HG03135 (cell line): ENCODE measurements at regions not wholly inside any gene's neighbourhood (a gene's known extent, or its start where the extent isn't known, plus 50 kb on each side); places are given as distances from the start of the nearest gene placed in this dataset.
"Not testable (repeated sequence)": the region's sequence is repeated elsewhere in the genome, so short reads cannot be mapped to it uniquely, and the experiment has no call there.

Experiments
- ATAC-seq: cut with Tn5 transposase; IDR thresholded peaks from one replicate; pipeline ENCODE4 v1.9.1; 2021; ENCODE audit warnings: mild to moderate bottlenecking, moderate library complexity; ENCODE audit not compliant: unreplicated experiment

- no peak for ATAC-seq
Measured at GRCh38 chr2:65589667-65590066, 157.3 kb upstream of the SPRED2 start.

GRCh38 chr2:65587779-65588178, 155.4 kb upstream of the SPRED2 start:
- no peak for ATAC-seq

- no peak for ATAC-seq
Measured at GRCh38 chr2:65586516-65586915, 154.1 kb upstream of the SPRED2 start.

- no peak for ATAC-seq
Measured at GRCh38 chr2:65583061-65583460, 150.7 kb upstream of the SPRED2 start.

GRCh38 chr2:65582364-65582763, 150.0 kb upstream of the SPRED2 start:
- ATAC-seq = no peak

GRCh38 chr2:65580824-65581223, 148.4 kb upstream of the SPRED2 start:
- ATAC-seq = no peak

- ATAC-seq = no peak
Measured at GRCh38 chr2:65579506-65580235, 147.3 kb upstream of the SPRED2 start.

GRCh38 chr2:65577654-65578053, 145.3 kb upstream of the SPRED2 start:
- ATAC-seq = no peak

- no peak for ATAC-seq
Measured at GRCh38 chr2:65576861-65577601, 144.6 kb upstream of the SPRED2 start.

GRCh38 chr2:65576278-65576677, 143.9 kb upstream of the SPRED2 start:
- no peak for ATAC-seq

GRCh38 chr2:65574993-65575392, 142.6 kb upstream of the SPRED2 start:
- no peak for ATAC-seq

GRCh38 chr2:65568656-65569440, 136.4 kb upstream of the SPRED2 start:
- not testable (repeated sequence) for ATAC-seq

GRCh38 chr2:65566617-65567016, 134.2 kb upstream of the SPRED2 start:
- no peak for ATAC-seq

GRCh38 chr2:65565681-65566080, 133.3 kb upstream of the SPRED2 start:
- ATAC-seq = no peak

GRCh38 chr2:65564299-65564698, 131.9 kb upstream of the SPRED2 start:
- ATAC-seq = no peak

GRCh38 chr2:65562890-65563289, 130.5 kb upstream of the SPRED2 start:
- no peak for ATAC-seq

GRCh38 chr2:65558743-65559142, 126.3 kb upstream of the SPRED2 start:
- no peak for ATAC-seq

- no peak for ATAC-seq
Measured at GRCh38 chr2:65557616-65558573, 125.5 kb upstream of the SPRED2 start.

GRCh38 chr2:65554765-65555591, 122.6 kb upstream of the SPRED2 start:
- no peak for ATAC-seq
